Karpas-422 (cell line): ENCODE measurements at regions not wholly inside any gene's neighbourhood (a gene's known extent, or its start where the extent isn't known, plus 50 kb on each side); places are given as distances from the start of the nearest gene placed in this dataset.

Experiments used
- DNase-seq: peaks from one replicate; pipeline ENCODE4 v3.0.0-alpha.2; 2015
- H2AFZ ChIP-seq: fragments of 200-600 bp; sonication (generic); 2 replicates; pipeline ENCODE4 v1.6.1; 2014; ENCODE audit warnings: antibody characterized with exemption, low read length, mixed read lengths
- H3K27ac ChIP-seq: fragments of 200-600 bp; sonication (generic); 2 replicates; pipeline ENCODE4 v1.5.1; 2014; ENCODE audit warnings: mild to moderate bottlenecking, low read length, moderate library complexity
- H3K27me3 ChIP-seq: fragments of 200-600 bp; sonication (generic); 2 replicates; pipeline ENCODE4 v1.6.1; 2014; ENCODE audit warnings: low read length, mixed read lengths
- H3K36me3 ChIP-seq: fragments of 200-600 bp; sonication (generic); 2 replicates; pipeline ENCODE4 v1.6.1; 2014; ENCODE audit warnings: low read length, mixed read lengths; ENCODE audit not compliant: insufficient read depth
- H3K4me1 ChIP-seq: fragments of 200-600 bp; sonication (generic); 2 replicates; pipeline ENCODE4 v1.6.1; 2014; ENCODE audit warnings: mild to moderate bottlenecking, low read length, mixed read lengths
- H3K4me2 ChIP-seq: fragments of 200-600 bp; sonication (generic); 2 replicates; pipeline ENCODE4 v1.6.1; 2014; ENCODE audit warnings: low read length, low read depth, mild to moderate bottlenecking; ENCODE audit not compliant: poor library complexity, severe bottlenecking
- H3K4me3 ChIP-seq: fragments of 200-600 bp; sonication (generic); 2 replicates; pipeline ENCODE4 v1.5.1; 2014; ENCODE audit warnings: mild to moderate bottlenecking, antibody characterized with exemption, low read length, mixed read lengths
- H3K79me2 ChIP-seq: fragments of 200-600 bp; sonication (generic); 2 replicates; pipeline ENCODE4 v1.6.1; 2014; ENCODE audit warnings: mild to moderate bottlenecking, low read length, mixed read lengths
- H3K9ac ChIP-seq: fragments of 200-600 bp; sonication (generic); 2 replicates; pipeline ENCODE4 v1.6.0; 2014; ENCODE audit warnings: low read length
- H3K9me2 ChIP-seq: fragments of 200-600 bp; sonication (generic), shearing (Covaris generic); replicated peaks from 2 replicates; pipeline ENCODE4 v1.6.0; 2014; ENCODE audit warnings: mild to moderate bottlenecking, low read length, moderate library complexity; ENCODE audit not compliant: insufficient read depth
- H3K9me3 ChIP-seq: fragments of 300-700, 200-600 bp; sonication (generic); 2 replicates; pipeline ENCODE4 v1.6.1; 2014; ENCODE audit warnings: low read length, mixed read lengths
- H4K20me1 ChIP-seq: fragments of 200-600 bp; sonication (generic); 2 replicates; pipeline ENCODE4 v1.6.1; 2014; ENCODE audit warnings: mild to moderate bottlenecking, antibody characterized with exemption, low read length, low read depth; ENCODE audit not compliant: insufficient read depth

- Histone ChIP-seq H3K9ac (no peak overlapping the region), H3K36me3 (no peaks in the 10 kb centered on the region), H3K4me1 (no peaks in the 10 kb centered on the region), H3K27ac (no peak overlapping the region), H3K4me2 (no peak overlapping the region), H2AFZ (no peak overlapping the region), H3K4me3 (no peak overlapping the region), H3K9me3 (no peaks in the 10 kb centered on the region), H3K79me2 (no peaks in the 10 kb centered on the region), H3K27me3 (0 out of 2 replicates have a peak, but pooled peaks cover 2% of the 10 kb centered on the region), H4K20me1 (no peaks in the 10 kb centered on the region), H3K9me2 (no peaks in the 10 kb centered on the region)
- DNase-seq: no peak
Measured at GRCh38 chr1:56171670-56172069, 407.7 kb downstream of the PLPP3 start.

- H3K36me3 ChIP-seq: no peaks in the 10 kb centered on the region
- H3K27ac ChIP-seq: no peak overlapping the region
- H3K4me1 ChIP-seq: no peaks in the 10 kb centered on the region
- no peaks in the 10 kb centered on the region for H3K9me2 ChIP-seq
- no peak overlapping the region for H3K4me3 ChIP-seq
- no peaks in the 10 kb centered on the region for H3K9me3 ChIP-seq
- H3K27me3 ChIP-seq: 0 out of 2 replicates have a peak, but pooled peaks cover 2% of the 10 kb centered on the region
- H3K9ac ChIP-seq: no peak overlapping the region
- H2AFZ ChIP-seq: no peak overlapping the region
- no peaks in the 10 kb centered on the region for H4K20me1 ChIP-seq
- H3K4me2 ChIP-seq: no peak overlapping the region
- H3K79me2 ChIP-seq: no peaks in the 10 kb centered on the region
- no peak for DNase-seq
Measured at GRCh38 chr1:56170784-56171320, 408.5 kb downstream of the PLPP3 start.

GRCh38 chr1:56169856-56170255 is 409.5 kb downstream of the PLPP3 start:
- Histone ChIP-seq H3K9me3 (no peaks in the 10 kb centered on the region), H3K4me3 (no peak overlapping the region), H3K4me1 (no peaks in the 10 kb centered on the region), H3K4me2 (no peak overlapping the region), H3K36me3 (no peaks in the 10 kb centered on the region), H3K79me2 (no peaks in the 10 kb centered on the region), H4K20me1 (no peaks in the 10 kb centered on the region), H3K9ac (no peak overlapping the region), H3K27ac (no peak overlapping the region), H3K9me2 (no peaks in the 10 kb centered on the region), H3K27me3 (0 out of 2 replicates have a peak, but pooled peaks cover 2% of the 10 kb centered on the region), H2AFZ (no peak overlapping the region)
- DNase-seq: no peak

- H3K79me2 ChIP-seq: no peaks in the 10 kb centered on the region
- H3K4me2 ChIP-seq: no peak overlapping the region
- H3K9ac ChIP-seq: no peak overlapping the region
- 0 out of 2 replicates have a peak, but pooled peaks cover 2% of the 10 kb centered on the region for H3K27me3 ChIP-seq
- no peaks in the 10 kb centered on the region for H3K9me3 ChIP-seq
- no peaks in the 10 kb centered on the region for H3K36me3 ChIP-seq
- no peak overlapping the region for H3K4me3 ChIP-seq
- no peak overlapping the region for H2AFZ ChIP-seq
- H3K9me2 ChIP-seq: no peaks in the 10 kb centered on the region
- H4K20me1 ChIP-seq: no peaks in the 10 kb centered on the region
- DNase-seq: no peak
- no peaks in the 10 kb centered on the region for H3K4me1 ChIP-seq
- no peak overlapping the region for H3K27ac ChIP-seq
Measured at GRCh38 chr1:56168176-56168575, 411.2 kb downstream of the PLPP3 start.

GRCh38 chr1:56167596-56167995 is 411.8 kb downstream of the PLPP3 start:
- DNase-seq: no peak
- H3K27ac ChIP-seq: no peak overlapping the region
- no peaks in the 10 kb centered on the region for H3K9me2 ChIP-seq
- no peaks in the 10 kb centered on the region for H3K36me3 ChIP-seq
- H3K9me3 ChIP-seq: no peaks in the 10 kb centered on the region
- H3K27me3 ChIP-seq: 0 out of 2 replicates have a peak, but pooled peaks cover 2% of the 10 kb centered on the region
- H3K9ac ChIP-seq: no peak overlapping the region
- no peak overlapping the region for H2AFZ ChIP-seq
- no peaks in the 10 kb centered on the region for H3K4me1 ChIP-seq
- no peak overlapping the region for H3K4me2 ChIP-seq
- no peaks in the 10 kb centered on the region for H3K79me2 ChIP-seq
- no peaks in the 10 kb centered on the region for H4K20me1 ChIP-seq
- no peak overlapping the region for H3K4me3 ChIP-seq

- Histone ChIP-seq H2AFZ (no peak overlapping the region), H3K9ac (no peak overlapping the region), H3K9me2 (no peaks in the 10 kb centered on the region), H4K20me1 (no peaks in the 10 kb centered on the region), H3K4me1 (peaks cover 6% of the 10 kb centered on the region), H3K9me3 (no peaks in the 10 kb centered on the region), H3K4me2 (no peak overlapping the region), H3K27me3 (no peaks in the 10 kb centered on the region), H3K36me3 (no peaks in the 10 kb centered on the region), H3K27ac (no peak overlapping the region), H3K79me2 (no peaks in the 10 kb centered on the region), H3K4me3 (no peak overlapping the region)
- DNase-seq: no peak
Measured at GRCh38 chr1:56160773-56161315, 418.5 kb downstream of the PLPP3 start.

GRCh38 chr1:56156971-56157876 is 422.1 kb downstream of the PLPP3 start:
- DNase-seq: no peak
- Histone ChIP-seq H3K9ac (no peak overlapping the region), H4K20me1 (no peaks in the 10 kb centered on the region), H3K27me3 (no peaks in the 10 kb centered on the region), H3K4me1 (peaks cover 6% of the 10 kb centered on the region), H3K9me3 (no peaks in the 10 kb centered on the region), H3K9me2 (no peaks in the 10 kb centered on the region), H2AFZ (no peak overlapping the region), H3K36me3 (no peaks in the 10 kb centered on the region), H3K4me2 (no peak overlapping the region), H3K4me3 (no peak overlapping the region), H3K79me2 (no peaks in the 10 kb centered on the region), H3K27ac (no peak overlapping the region)

GRCh38 chr1:56153276-56153675 is 426.1 kb downstream of the PLPP3 start:
- Histone ChIP-seq H3K9me2 (no peaks in the 10 kb centered on the region), H3K27ac (no peak overlapping the region), H3K27me3 (no peaks in the 10 kb centered on the region), H3K9me3 (no peaks in the 10 kb centered on the region), H4K20me1 (no peaks in the 10 kb centered on the region), H3K36me3 (no peaks in the 10 kb centered on the region), H3K79me2 (no peaks in the 10 kb centered on the region), H3K9ac (no peak overlapping the region), H3K4me3 (no peak overlapping the region), H3K4me1 (no peaks in the 10 kb centered on the region), H3K4me2 (no peak overlapping the region), H2AFZ (no peak overlapping the region)
- DNase-seq: no peak
